ENCODE measurements at regions not wholly inside any gene's neighbourhood (a gene's known extent, or its start where the extent isn't known, plus 50 kb on each side); places are given as distances from the start of the nearest gene placed in this dataset.

- TF ChIP-seq POLR2A (IDR thresholded peaks at IDR 0.05) (no peak), POLR2AphosphoS5 (IDR thresholded peaks at IDR 0.05) (no peak)
- TF ChIP-seq, protein P1, sequence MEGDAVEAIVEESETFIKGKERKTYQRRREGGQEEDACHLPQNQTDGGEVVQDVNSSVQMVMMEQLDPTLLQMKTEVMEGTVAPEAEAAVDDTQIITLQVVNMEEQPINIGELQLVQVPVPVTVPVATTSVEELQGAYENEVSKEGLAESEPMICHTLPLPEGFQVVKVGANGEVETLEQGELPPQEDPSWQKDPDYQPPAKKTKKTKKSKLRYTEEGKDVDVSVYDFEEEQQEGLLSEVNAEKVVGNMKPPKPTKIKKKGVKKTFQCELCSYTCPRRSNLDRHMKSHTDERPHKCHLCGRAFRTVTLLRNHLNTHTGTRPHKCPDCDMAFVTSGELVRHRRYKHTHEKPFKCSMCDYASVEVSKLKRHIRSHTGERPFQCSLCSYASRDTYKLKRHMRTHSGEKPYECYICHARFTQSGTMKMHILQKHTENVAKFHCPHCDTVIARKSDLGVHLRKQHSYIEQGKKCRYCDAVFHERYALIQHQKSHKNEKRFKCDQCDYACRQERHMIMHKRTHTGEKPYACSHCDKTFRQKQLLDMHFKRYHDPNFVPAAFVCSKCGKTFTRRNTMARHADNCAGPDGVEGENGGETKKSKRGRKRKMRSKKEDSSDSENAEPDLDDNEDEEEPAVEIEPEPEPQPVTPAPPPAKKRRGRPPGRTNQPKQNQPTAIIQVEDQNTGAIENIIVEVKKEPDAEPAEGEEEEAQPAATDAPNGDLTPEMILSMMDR (IDR thresholded peaks at IDR 0.05) = no peak
Measured at GRCh38 chr15:93282808-93283207, 193.8 kb upstream of the RGMA start.
